ENCODE measurements at regions not wholly inside any gene's neighbourhood (a gene's known extent, or its start where the extent isn't known, plus 50 kb on each side); places are given as distances from the start of the nearest gene placed in this dataset.

- no peak for DNase-seq
- ATAC-seq: no peak
These were observed 54.5 kb upstream of the IGF1 start for GRCh38 chr12:102534899-102535298.

- DNase-seq (no peak), ATAC-seq (no peak)
These were observed 53.3 kb upstream of the IGF1 start for GRCh38 chr12:102533483-102534215.
